ENCODE measurements at regions not wholly inside any gene's neighbourhood (a gene's known extent, or its start where the extent isn't known, plus 50 kb on each side); places are given as distances from the start of the nearest gene placed in this dataset.

DNA sequence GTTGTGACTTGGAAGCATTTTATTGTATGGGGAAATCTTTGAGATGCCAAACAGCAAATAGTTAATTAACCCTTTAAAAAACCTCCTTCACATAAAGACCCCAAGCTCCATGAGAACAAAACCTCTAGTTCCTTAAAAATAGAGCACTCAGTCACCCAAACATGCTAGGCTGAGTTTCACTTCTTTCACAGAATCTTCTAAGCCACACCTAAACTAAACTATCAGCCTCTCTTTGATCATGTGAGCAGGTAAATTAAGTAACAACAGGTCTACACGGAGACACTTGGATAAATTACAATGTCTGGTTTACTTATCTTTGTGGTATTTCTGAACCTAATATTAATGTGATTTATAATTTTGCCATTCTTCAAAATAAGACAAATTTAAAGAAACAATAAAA lies 205.2 kb upstream of the MARCKS start:
- no peak for TF ChIP-seq EZH2 (IDR thresholded peaks at IDR 0.05)
- no peak for TF ChIP-seq POLR2AphosphoS5 (IDR thresholded peaks at IDR 0.05; ENCODE audit: borderline replicate concordance, low read depth, low read length)

Data from SK-N-MC (cell line).